ENCODE measurements at regions not wholly inside any gene's neighbourhood (a gene's known extent, or its start where the extent isn't known, plus 50 kb on each side); places are given as distances from the start of the nearest gene placed in this dataset.
A peak's percentile ranks its signal among the peaks of the same experiment; 100 is the strongest.

DNA sequence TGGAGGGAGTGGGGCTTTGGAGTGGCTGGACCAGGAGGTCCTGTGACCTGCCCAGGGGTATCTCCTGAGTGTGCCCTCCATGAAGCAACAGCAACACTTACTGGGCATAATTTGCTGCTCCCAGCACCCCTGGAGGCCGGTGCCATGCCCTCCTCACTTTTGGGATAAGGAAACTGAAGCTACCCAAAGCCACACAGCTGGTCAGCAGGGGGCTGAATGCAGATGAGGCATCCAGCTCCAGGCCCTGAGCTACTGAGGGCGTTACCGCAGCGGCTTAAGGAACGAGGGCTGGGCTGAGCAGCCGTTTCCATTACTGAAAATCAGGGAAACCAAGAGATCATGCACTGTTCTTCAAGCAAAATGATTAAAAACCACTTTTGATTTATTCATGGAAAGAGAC lies 408.9 kb downstream of the GLRX3 start:
- H3K4me1 ChIP-seq (ENCODE audit: insufficient read depth, low read length): no peaks in the 10 kb centered on the region; the same call in 1 of the 2 replicates
- no CpG with 5 or more reads among the region's 6 CpGs for WGBS (ENCODE audit: extremely low coverage, insufficient read length, low lambda C conversion rate)
- TF ChIP-seq, protein P1, sequence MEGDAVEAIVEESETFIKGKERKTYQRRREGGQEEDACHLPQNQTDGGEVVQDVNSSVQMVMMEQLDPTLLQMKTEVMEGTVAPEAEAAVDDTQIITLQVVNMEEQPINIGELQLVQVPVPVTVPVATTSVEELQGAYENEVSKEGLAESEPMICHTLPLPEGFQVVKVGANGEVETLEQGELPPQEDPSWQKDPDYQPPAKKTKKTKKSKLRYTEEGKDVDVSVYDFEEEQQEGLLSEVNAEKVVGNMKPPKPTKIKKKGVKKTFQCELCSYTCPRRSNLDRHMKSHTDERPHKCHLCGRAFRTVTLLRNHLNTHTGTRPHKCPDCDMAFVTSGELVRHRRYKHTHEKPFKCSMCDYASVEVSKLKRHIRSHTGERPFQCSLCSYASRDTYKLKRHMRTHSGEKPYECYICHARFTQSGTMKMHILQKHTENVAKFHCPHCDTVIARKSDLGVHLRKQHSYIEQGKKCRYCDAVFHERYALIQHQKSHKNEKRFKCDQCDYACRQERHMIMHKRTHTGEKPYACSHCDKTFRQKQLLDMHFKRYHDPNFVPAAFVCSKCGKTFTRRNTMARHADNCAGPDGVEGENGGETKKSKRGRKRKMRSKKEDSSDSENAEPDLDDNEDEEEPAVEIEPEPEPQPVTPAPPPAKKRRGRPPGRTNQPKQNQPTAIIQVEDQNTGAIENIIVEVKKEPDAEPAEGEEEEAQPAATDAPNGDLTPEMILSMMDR (conservative IDR thresholded peaks at IDR 0.05): no peak; the same call in 2 of the 3 replicates
- no peaks in the 10 kb centered on the region for H4K20me1 ChIP-seq (ENCODE audit: control insufficient read depth, insufficient read depth, insufficient read length)
- H2BK15ac ChIP-seq (ENCODE audit: low read depth, low read length): no peak overlapping the region
- H2BK120ac ChIP-seq (ENCODE audit: low read depth, low read length, poor library complexity, severe bottlenecking): no peak overlapping the region
- no peak overlapping the region for H2AK5ac ChIP-seq (ENCODE audit: insufficient read length, low read length)
- H4K91ac ChIP-seq (ENCODE audit: insufficient read length, low read depth, low read length): no peak overlapping the region
- H3T11ph ChIP-seq (ENCODE audit: low read length): no peak overlapping the region
- H2BK20ac ChIP-seq (ENCODE audit: low read depth, low read length, poor library complexity, severe bottlenecking): no peak overlapping the region
- H3K4ac ChIP-seq (ENCODE audit: low read depth, low read length): no peak overlapping the region
- no peak overlapping the region for H2AFZ ChIP-seq (ENCODE audit: low read length)
- Mint-ChIP-seq H3K36me3 (ENCODE audit: insufficient read depth in 1 of 3, low read depth in 3 of 3) (no peaks in the 10 kb centered on the region), H3K4me3 (no peak overlapping the region), H3K27ac (no peak overlapping the region), H3K4me1 (peaks cover 11 to 14% of the 10 kb centered on the region in 2 experiments), H3K27me3 (ENCODE audit: low read depth) (peaks cover 10% of the 10 kb centered on the region), H3K9me3 (no peaks in the 10 kb centered on the region)
- H3K18ac ChIP-seq (ENCODE audit: insufficient read length, low read depth, low read length): no peak overlapping the region
- H3K27ac ChIP-seq (ENCODE audit: insufficient read length, low read depth, low read length): no peak overlapping the region
- H3K79me2 ChIP-seq (ENCODE audit: insufficient read depth, low read length): no peaks in the 10 kb centered on the region
- no peak overlapping the region for H3K56ac ChIP-seq (ENCODE audit: insufficient read length, low read depth, low read length)
- H4K5ac ChIP-seq (ENCODE audit: insufficient read length, low read depth, low read length): no peak overlapping the region
- no peaks in the 10 kb centered on the region for H3K27me3 ChIP-seq (ENCODE audit: insufficient read depth, low read length)
- H2BK12ac ChIP-seq (ENCODE audit: insufficient read length, low read depth, low read length): no peak overlapping the region
- peak; percentile 38 for DNase-seq
- no peak overlapping the region for H3K4me2 ChIP-seq (ENCODE audit: insufficient read depth, insufficient read length, low read length)
- no peak overlapping the region for H3K23ac ChIP-seq (ENCODE audit: insufficient read length, low read depth, low read length)
- no peaks in the 10 kb centered on the region for H3K79me1 ChIP-seq (ENCODE audit: insufficient read depth, low read depth, low read length, poor library complexity, severe bottlenecking)
- no peaks in the 10 kb centered on the region for H3K9me3 ChIP-seq (ENCODE audit: control insufficient read depth, low read depth, low read length)
- no peak overlapping the region for H3K9ac ChIP-seq (ENCODE audit: extremely low read depth, insufficient read length, low read length)
- no peak overlapping the region for H3K14ac ChIP-seq (ENCODE audit: insufficient read depth, low read length)
- H3K23me2 ChIP-seq (ENCODE audit: insufficient read length, low read depth, low read length, poor library complexity, severe bottlenecking): no peaks in the 10 kb centered on the region
- H4K8ac ChIP-seq (replicated peaks; ENCODE audit: insufficient read length, low read depth, low read length): no peak overlapping the region
- H2BK5ac ChIP-seq (ENCODE audit: insufficient read length, low read length): no peak overlapping the region

All from H9 (cell line).